Gastroesophageal sphincter (tissue), 3 donors: ENCODE measurements at regions not wholly inside any gene's neighbourhood (a gene's known extent, or its start where the extent isn't known, plus 50 kb on each side); places are given as distances from the start of the nearest gene placed in this dataset.

Experiments
- EP300 ChIP-seq: sonication (generic); formaldehyde crosslinking; IDR thresholded peaks from one replicate; pipeline ENCODE4 v1.6.1; 2017; ENCODE audit warnings: antibody characterized with exemption, mild to moderate bottlenecking
- POLR2A ChIP-seq, 2 donors: fragments of 450-650 bp; IDR thresholded peaks; one replicate each; pipeline ENCODE4 v1.6.1; 2017; ENCODE audit warnings: antibody characterized with exemption in 2 of 2, mild to moderate bottlenecking in 2 of 2, moderate library complexity in 1 of 2
- POLR2AphosphoS5 ChIP-seq: sonication (generic); formaldehyde crosslinking; IDR thresholded peaks from one replicate; pipeline ENCODE4 v1.6.1; 2017; ENCODE audit warnings: antibody characterized with exemption
- TF ChIP-seq, protein P1 (sequence below), 4 experiments: fragments of 200-600 bp in 2 of 4; fragments of 450-650 bp in 2 of 4; sonication (generic) in 1 of 4; IDR thresholded peaks; one replicate each; pipeline ENCODE4 v1.5.1; 2017 to 2019; ENCODE audit warnings: antibody characterized with exemption in 4 of 4, mild to moderate bottlenecking in 2 of 4, moderate library complexity in 2 of 4

DNA sequence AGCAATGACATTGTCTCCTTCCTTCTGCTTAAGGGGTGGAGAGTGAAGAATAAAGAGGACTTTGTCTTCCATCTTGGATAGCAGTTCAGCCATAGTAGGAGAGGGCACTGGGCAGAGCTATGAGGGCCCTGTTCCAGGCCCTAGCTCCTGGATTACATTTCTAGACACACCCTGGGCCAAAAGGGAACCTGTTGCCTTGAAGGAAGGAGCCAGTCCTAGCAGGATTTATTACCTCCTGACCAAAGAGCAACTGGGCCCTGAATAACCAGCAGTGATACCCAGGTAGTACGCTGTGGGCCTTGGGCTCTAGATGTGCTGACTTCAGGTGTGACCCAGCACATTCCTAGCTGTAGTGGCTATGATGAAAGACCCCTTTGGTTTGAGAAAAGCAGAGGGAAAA is 95.8 kb downstream of the RMI1 start:
- TF ChIP-seq POLR2AphosphoS5 (no peak), POLR2A (IDR thresholded peaks at IDR 0.05) (no peak), EP300 (no peak)
- TF ChIP-seq, protein P1, sequence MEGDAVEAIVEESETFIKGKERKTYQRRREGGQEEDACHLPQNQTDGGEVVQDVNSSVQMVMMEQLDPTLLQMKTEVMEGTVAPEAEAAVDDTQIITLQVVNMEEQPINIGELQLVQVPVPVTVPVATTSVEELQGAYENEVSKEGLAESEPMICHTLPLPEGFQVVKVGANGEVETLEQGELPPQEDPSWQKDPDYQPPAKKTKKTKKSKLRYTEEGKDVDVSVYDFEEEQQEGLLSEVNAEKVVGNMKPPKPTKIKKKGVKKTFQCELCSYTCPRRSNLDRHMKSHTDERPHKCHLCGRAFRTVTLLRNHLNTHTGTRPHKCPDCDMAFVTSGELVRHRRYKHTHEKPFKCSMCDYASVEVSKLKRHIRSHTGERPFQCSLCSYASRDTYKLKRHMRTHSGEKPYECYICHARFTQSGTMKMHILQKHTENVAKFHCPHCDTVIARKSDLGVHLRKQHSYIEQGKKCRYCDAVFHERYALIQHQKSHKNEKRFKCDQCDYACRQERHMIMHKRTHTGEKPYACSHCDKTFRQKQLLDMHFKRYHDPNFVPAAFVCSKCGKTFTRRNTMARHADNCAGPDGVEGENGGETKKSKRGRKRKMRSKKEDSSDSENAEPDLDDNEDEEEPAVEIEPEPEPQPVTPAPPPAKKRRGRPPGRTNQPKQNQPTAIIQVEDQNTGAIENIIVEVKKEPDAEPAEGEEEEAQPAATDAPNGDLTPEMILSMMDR (IDR thresholded peaks at IDR 0.05) = no peak
